ENCODE measurements at regions not wholly inside any gene's neighbourhood (a gene's known extent, or its start where the extent isn't known, plus 50 kb on each side); places are given as distances from the start of the nearest gene placed in this dataset.

DNA sequence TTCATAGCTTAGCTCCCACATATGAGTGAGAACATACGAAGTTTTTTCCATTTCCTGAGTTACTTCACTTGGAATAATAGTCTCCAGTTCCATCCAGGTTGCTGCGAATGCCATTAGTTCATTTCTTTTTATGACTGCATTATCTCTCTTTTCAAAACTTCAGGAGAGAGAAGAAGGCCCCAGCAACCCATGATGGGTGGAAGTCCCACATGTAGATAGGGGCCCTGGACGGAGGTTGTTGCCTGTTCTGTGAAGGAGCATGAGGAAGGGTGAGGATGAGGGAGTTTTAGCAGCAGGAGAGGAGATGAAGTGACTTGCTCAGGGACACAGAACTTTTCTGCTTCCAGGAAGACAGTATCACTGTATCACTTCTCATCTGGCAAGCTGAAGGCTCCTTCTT, 102.2 kb upstream of the KLF4 start:
- Histone ChIP-seq H3K9ac (no peak overlapping the region), H2AFZ (ENCODE audit: low read depth) (no peak overlapping the region), H3K4me2 (no peak overlapping the region), H4K20me1 (ENCODE audit: insufficient read depth) (no peaks in the 10 kb centered on the region), H3K27ac (no peak overlapping the region), H3K36me3 (ENCODE audit: insufficient read depth) (no peaks in the 10 kb centered on the region), H3K4me3 (IDR thresholded peaks at IDR 0.05; ENCODE audit: insufficient read depth, low read depth, low read length) (no peak overlapping the region), H3K27me3 (ENCODE audit: insufficient read depth, low read depth) (no peaks in the 10 kb centered on the region), H3K4me1 (ENCODE audit: low read depth, poor library complexity, severe bottlenecking) (no peaks in the 10 kb centered on the region), H3K79me2 (ENCODE audit: insufficient read depth, low read depth) (no peaks in the 10 kb centered on the region)
- TF ChIP-seq, protein P1, sequence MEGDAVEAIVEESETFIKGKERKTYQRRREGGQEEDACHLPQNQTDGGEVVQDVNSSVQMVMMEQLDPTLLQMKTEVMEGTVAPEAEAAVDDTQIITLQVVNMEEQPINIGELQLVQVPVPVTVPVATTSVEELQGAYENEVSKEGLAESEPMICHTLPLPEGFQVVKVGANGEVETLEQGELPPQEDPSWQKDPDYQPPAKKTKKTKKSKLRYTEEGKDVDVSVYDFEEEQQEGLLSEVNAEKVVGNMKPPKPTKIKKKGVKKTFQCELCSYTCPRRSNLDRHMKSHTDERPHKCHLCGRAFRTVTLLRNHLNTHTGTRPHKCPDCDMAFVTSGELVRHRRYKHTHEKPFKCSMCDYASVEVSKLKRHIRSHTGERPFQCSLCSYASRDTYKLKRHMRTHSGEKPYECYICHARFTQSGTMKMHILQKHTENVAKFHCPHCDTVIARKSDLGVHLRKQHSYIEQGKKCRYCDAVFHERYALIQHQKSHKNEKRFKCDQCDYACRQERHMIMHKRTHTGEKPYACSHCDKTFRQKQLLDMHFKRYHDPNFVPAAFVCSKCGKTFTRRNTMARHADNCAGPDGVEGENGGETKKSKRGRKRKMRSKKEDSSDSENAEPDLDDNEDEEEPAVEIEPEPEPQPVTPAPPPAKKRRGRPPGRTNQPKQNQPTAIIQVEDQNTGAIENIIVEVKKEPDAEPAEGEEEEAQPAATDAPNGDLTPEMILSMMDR (conservative IDR thresholded peaks at IDR 0.05; ENCODE audit: low read depth, low read length): no peak

DNA sequence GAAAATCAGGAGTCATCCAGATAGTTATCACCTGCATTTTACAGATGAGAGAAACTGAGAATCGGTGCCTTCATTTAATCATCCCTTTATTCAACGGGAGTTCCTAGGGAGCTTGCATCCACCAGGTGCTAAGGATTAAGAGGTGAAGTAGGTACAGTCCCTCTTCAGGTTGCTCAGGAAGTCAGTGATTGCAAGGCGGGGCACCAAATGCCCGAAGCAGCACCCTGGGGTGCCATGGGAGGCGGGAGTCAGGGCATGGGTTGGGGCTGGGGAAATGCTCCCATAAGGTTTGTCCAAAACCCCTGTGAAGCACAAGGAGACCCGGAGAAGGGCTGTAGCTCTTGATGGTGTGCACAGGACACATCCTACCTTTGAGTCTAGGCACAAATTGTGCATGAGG, 98.8 kb upstream of the KLF4 start:
- H3K36me3 ChIP-seq (ENCODE audit: insufficient read depth): no peaks in the 10 kb centered on the region
- H3K4me1 ChIP-seq (ENCODE audit: low read depth, poor library complexity, severe bottlenecking): no peaks in the 10 kb centered on the region
- H3K27ac ChIP-seq: no peak overlapping the region
- H3K9ac ChIP-seq: no peak overlapping the region
- H3K27me3 ChIP-seq (ENCODE audit: insufficient read depth, low read depth): no peaks in the 10 kb centered on the region
- H3K4me2 ChIP-seq: no peak overlapping the region
- TF ChIP-seq, protein P1 (conservative IDR thresholded peaks at IDR 0.05; ENCODE audit: low read depth, low read length): no peak
- H4K20me1 ChIP-seq (ENCODE audit: insufficient read depth): no peaks in the 10 kb centered on the region
- no peak overlapping the region for H2AFZ ChIP-seq (ENCODE audit: low read depth)
- no peak overlapping the region for H3K4me3 ChIP-seq (IDR thresholded peaks at IDR 0.05; ENCODE audit: insufficient read depth, low read depth, low read length)
- no peaks in the 10 kb centered on the region for H3K79me2 ChIP-seq (ENCODE audit: insufficient read depth, low read depth)

GRCh38 chr9:107587191-107587963, 97.8 kb upstream of the KLF4 start:
- Histone ChIP-seq H3K4me2 (no peak overlapping the region), H3K79me2 (ENCODE audit: insufficient read depth, low read depth) (no peaks in the 10 kb centered on the region), H3K27me3 (ENCODE audit: insufficient read depth, low read depth) (no peaks in the 10 kb centered on the region), H3K4me1 (ENCODE audit: low read depth, poor library complexity, severe bottlenecking) (no peaks in the 10 kb centered on the region), H3K36me3 (ENCODE audit: insufficient read depth) (no peaks in the 10 kb centered on the region), H3K4me3 (IDR thresholded peaks at IDR 0.05; ENCODE audit: insufficient read depth, low read depth, low read length) (no peak overlapping the region), H4K20me1 (ENCODE audit: insufficient read depth) (no peaks in the 10 kb centered on the region), H3K27ac (no peak overlapping the region), H2AFZ (ENCODE audit: low read depth) (no peak overlapping the region), H3K9ac (no peak overlapping the region)
- TF ChIP-seq, protein P1 (conservative IDR thresholded peaks at IDR 0.05; ENCODE audit: low read depth, low read length): no peak

GRCh38 chr9:107586493-107586892, 96.9 kb upstream of the KLF4 start:
- H3K4me2 ChIP-seq: no peak overlapping the region
- no peaks in the 10 kb centered on the region for H3K27me3 ChIP-seq (ENCODE audit: insufficient read depth, low read depth)
- H4K20me1 ChIP-seq (ENCODE audit: insufficient read depth): no peaks in the 10 kb centered on the region
- H3K4me3 ChIP-seq (IDR thresholded peaks at IDR 0.05; ENCODE audit: insufficient read depth, low read depth, low read length): no peak overlapping the region
- no peak overlapping the region for H3K27ac ChIP-seq
- H3K36me3 ChIP-seq (ENCODE audit: insufficient read depth): no peaks in the 10 kb centered on the region
- no peaks in the 10 kb centered on the region for H3K4me1 ChIP-seq (ENCODE audit: low read depth, poor library complexity, severe bottlenecking)
- H3K79me2 ChIP-seq (ENCODE audit: insufficient read depth, low read depth): no peaks in the 10 kb centered on the region
- H2AFZ ChIP-seq (ENCODE audit: low read depth): no peak overlapping the region
- H3K9ac ChIP-seq: no peak overlapping the region
- TF ChIP-seq, protein P1 (conservative IDR thresholded peaks at IDR 0.05; ENCODE audit: low read depth, low read length): no peak

Data from KMS-11 (cell line).